Lower lobe of right lung (tissue), 2 donors: ENCODE measurements at regions not wholly inside any gene's neighbourhood (a gene's known extent, or its start where the extent isn't known, plus 50 kb on each side); places are given as distances from the start of the nearest gene placed in this dataset.

Source experiments
- ATAC-seq, 2 donors: fragments of 200-7000 bp; cut with Tn5 transposase; one replicate each; pipeline ENCODE4 v1.9.1; 2020 to 2022; ENCODE audit warnings: mild to moderate bottlenecking in 2 of 2, moderate library complexity in 2 of 2
- DNase-seq: peaks from one replicate; pipeline ENCODE4 v3.0.0-alpha.2; 2020
- H3K27ac ChIP-seq: fragments of 200-600 bp; one replicate; pipeline ENCODE4 v1.8.0; 2022
- H3K27me3 ChIP-seq: fragments of 200-600 bp; one replicate; pipeline ENCODE4 v1.8.0; 2022; ENCODE audit warnings: low read depth
- H3K36me3 ChIP-seq: fragments of 200-600 bp; one replicate; pipeline ENCODE4 v1.8.0; 2022; ENCODE audit warnings: mild to moderate bottlenecking
- H3K4me1 ChIP-seq: fragments of 200-600 bp; one replicate; pipeline ENCODE4 v1.8.0; 2022
- H3K4me3 ChIP-seq: fragments of 200-600 bp; one replicate; pipeline ENCODE4 v1.8.0; 2022; ENCODE audit warnings: mild to moderate bottlenecking
- H3K9me3 ChIP-seq: fragments of 200-600 bp; one replicate; pipeline ENCODE4 v1.8.0; 2022
- intact Hi-C: fragments of 100-400 bp; cut with DNase I; formaldehyde crosslinking; loops from one replicate; pipeline ENCODE4 v1.11.0; 2022
- TF ChIP-seq, protein P1 (sequence below): fragments of 200-600 bp; IDR thresholded peaks from one replicate; pipeline ENCODE4 v1.8.0; 2022; ENCODE audit warnings: antibody characterized with exemption, mild to moderate bottlenecking
- donor health status: DM: no; HTN: yes; CAD: no; lungs with severe emphysema.

DNA sequence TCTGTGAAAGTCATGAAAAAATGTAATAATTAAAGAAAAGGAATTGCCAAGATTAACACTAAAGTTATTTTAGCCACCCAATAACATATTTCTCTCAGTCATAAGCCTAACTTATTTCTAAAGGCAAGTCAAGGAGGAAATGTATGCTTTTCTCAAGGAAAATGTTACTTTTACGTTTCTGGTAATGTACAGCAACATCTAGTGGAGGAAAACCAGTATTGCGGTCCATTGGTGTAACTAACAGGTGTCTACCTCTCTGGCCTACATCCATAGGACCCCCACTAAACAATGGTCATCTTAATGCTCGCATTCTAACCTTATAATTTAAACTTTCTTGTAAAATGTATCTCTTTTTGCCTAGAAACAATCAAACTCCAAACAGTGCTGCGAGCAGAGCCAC, 437.5 kb downstream of the KIF20B start:
- intact Hi-C loops = no loop called here
- no peak for ATAC-seq
- peaks cover 36% of the 10 kb centered on the region for H3K9me3 ChIP-seq

DNA sequence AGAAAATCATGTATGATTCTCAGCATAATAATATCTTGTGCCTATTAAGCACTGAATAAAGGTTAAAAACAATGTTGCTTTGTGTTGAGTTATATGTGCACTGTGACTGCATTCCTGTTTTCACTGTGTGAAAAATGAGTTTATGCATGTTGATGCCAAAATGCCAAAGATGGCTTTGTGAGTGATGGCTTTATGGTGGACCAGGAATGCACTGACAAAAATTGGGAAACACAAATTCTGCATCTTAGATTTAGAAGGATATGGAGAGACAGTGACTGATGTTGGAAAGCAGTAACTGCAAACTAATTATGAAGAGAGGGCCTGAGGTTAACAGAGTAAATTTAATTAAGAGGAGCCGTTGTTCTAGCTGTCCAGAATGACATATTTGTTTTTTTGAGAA, 440.4 kb downstream of the KIF20B start:
- intact Hi-C loops = no loop called here
- Histone ChIP-seq H3K27me3 (no peaks in the 10 kb centered on the region), H3K4me3 (no peak overlapping the region), H3K27ac (no peak overlapping the region), H3K9me3 (peaks cover 18% of the 10 kb centered on the region), H3K36me3 (no peaks in the 10 kb centered on the region), H3K4me1 (no peaks in the 10 kb centered on the region)
- ATAC-seq = no peak
- no peak for DNase-seq
- TF ChIP-seq, protein P1, sequence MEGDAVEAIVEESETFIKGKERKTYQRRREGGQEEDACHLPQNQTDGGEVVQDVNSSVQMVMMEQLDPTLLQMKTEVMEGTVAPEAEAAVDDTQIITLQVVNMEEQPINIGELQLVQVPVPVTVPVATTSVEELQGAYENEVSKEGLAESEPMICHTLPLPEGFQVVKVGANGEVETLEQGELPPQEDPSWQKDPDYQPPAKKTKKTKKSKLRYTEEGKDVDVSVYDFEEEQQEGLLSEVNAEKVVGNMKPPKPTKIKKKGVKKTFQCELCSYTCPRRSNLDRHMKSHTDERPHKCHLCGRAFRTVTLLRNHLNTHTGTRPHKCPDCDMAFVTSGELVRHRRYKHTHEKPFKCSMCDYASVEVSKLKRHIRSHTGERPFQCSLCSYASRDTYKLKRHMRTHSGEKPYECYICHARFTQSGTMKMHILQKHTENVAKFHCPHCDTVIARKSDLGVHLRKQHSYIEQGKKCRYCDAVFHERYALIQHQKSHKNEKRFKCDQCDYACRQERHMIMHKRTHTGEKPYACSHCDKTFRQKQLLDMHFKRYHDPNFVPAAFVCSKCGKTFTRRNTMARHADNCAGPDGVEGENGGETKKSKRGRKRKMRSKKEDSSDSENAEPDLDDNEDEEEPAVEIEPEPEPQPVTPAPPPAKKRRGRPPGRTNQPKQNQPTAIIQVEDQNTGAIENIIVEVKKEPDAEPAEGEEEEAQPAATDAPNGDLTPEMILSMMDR = no peak

More for the DNA sequence above, 437.5 kb downstream of the KIF20B start:
- Histone ChIP-seq H3K36me3 (no peaks in the 10 kb centered on the region), H3K27ac (no peak overlapping the region), H3K27me3 (no peaks in the 10 kb centered on the region), H3K4me1 (no peaks in the 10 kb centered on the region), H3K4me3 (no peak overlapping the region)
- DNase-seq = no peak
- TF ChIP-seq, protein P1 = peak; percentile 41

DNA sequence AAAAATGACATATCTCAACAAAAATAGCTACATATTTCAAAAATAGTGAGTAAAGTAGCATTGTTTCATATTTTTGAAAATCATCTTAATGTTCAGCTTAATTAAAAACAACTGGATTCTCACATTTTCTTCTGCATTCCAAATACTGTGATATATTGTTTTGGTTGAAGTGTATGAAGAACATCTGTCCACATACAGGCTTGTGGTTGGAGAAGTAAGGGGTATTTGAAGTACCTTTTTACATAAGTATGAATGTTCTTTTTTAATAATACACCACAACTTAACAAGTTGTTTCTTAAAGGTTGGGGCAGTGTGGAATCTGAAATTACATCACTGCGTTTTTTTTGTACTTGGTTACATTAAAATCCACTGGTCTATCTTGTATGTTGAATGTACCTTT, 442.5 kb downstream of the KIF20B start:
- intact Hi-C loops = no loop called here
- no peaks in the 10 kb centered on the region for H3K27me3 ChIP-seq
- no peak overlapping the region for H3K4me3 ChIP-seq
- peaks cover 5% of the 10 kb centered on the region for H3K9me3 ChIP-seq
- no peaks in the 10 kb centered on the region for H3K4me1 ChIP-seq
- no peaks in the 10 kb centered on the region for H3K36me3 ChIP-seq
- DNase-seq (no peak), ATAC-seq (no peak)
- TF ChIP-seq, protein P1 = no peak
- no peak overlapping the region for H3K27ac ChIP-seq

DNA sequence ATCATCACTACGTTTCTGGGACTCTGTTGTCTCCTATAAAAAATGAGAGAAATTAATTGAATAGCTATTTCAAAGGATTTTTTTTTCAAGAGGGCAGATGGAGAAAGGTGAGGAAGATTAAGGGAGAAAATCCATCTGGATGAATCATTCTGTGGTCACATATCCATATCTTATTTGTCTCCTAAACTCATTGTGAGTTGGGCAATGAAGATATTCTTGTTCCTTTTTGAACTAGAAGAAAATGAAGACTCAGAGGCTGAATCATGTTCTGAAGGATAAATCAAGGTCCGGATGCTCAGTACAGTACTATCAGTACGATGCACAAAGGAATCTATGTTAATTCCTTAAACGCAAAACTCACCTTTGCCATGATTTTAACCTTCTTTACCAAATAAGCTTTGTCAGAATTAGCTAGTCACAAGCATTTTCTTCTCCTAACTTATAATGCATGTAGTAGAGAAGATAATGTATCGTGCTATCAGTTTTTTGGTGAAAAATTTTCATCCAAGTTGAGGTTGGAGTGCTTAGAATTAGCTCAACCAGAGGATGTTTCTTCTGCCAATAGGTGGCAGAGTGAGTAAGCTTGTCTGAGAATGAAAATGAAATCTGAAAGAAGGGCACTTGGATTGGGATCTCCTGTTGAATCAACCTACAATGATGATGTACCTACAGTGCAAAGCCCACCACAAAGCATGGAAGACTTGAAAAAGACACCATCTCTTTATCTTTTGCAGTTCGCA, 446.9 kb downstream of the KIF20B start:
- H3K4me3 ChIP-seq = no peak overlapping the region
- H3K4me1 ChIP-seq = no peaks in the 10 kb centered on the region
- no peak overlapping the region for H3K27ac ChIP-seq
- no peak for ATAC-seq
- H3K36me3 ChIP-seq = no peaks in the 10 kb centered on the region
- no peaks in the 10 kb centered on the region for H3K9me3 ChIP-seq
- intact Hi-C loops = no loop called here
- TF ChIP-seq, protein P1 = peak; percentile 31
- no peak for DNase-seq
- no peaks in the 10 kb centered on the region for H3K27me3 ChIP-seq

DNA sequence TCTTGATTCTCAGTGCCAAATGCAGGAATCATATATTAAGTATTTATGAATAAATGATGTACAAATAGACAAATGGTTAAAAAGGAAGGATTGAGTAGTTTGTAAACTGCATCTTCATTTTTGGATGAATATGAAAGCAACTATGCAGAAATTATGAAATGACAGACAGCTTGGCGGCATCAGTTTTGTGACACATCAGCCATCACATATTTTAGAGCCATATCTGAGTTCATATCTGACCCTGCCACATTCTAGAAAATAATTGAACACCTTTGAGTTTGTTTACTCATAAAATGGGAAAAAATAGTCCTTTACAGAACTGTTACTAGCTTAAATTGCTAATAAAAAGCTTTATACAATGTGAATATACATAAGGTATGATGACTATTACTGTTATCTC, 448.2 kb downstream of the KIF20B start:
- DNase-seq = no peak
- TF ChIP-seq, protein P1 = no peak
- ATAC-seq = no peak
- Histone ChIP-seq H3K27me3 (no peaks in the 10 kb centered on the region), H3K36me3 (no peaks in the 10 kb centered on the region), H3K4me3 (no peak overlapping the region), H3K9me3 (no peaks in the 10 kb centered on the region), H3K27ac (no peak overlapping the region), H3K4me1 (no peaks in the 10 kb centered on the region)
- intact Hi-C loops = no loop called here
